Lower lobe of right lung (tissue), 2 donors: ENCODE measurements at regions not wholly inside any gene's neighbourhood (a gene's known extent, or its start where the extent isn't known, plus 50 kb on each side); places are given as distances from the start of the nearest gene placed in this dataset.

Experiments used
- ATAC-seq, 2 donors: fragments of 200-7000 bp; cut with Tn5 transposase; one replicate each; pipeline ENCODE4 v1.9.1; 2020 to 2022; ENCODE audit warnings: mild to moderate bottlenecking in 2 of 2, moderate library complexity in 2 of 2
- DNase-seq: peaks from one replicate; pipeline ENCODE4 v3.0.0-alpha.2; 2020
- H3K27ac ChIP-seq: fragments of 200-600 bp; one replicate; pipeline ENCODE4 v1.8.0; 2022
- H3K27me3 ChIP-seq: fragments of 200-600 bp; one replicate; pipeline ENCODE4 v1.8.0; 2022; ENCODE audit warnings: low read depth
- H3K36me3 ChIP-seq: fragments of 200-600 bp; one replicate; pipeline ENCODE4 v1.8.0; 2022; ENCODE audit warnings: mild to moderate bottlenecking
- H3K4me1 ChIP-seq: fragments of 200-600 bp; one replicate; pipeline ENCODE4 v1.8.0; 2022
- H3K4me3 ChIP-seq: fragments of 200-600 bp; one replicate; pipeline ENCODE4 v1.8.0; 2022; ENCODE audit warnings: mild to moderate bottlenecking
- H3K9me3 ChIP-seq: fragments of 200-600 bp; one replicate; pipeline ENCODE4 v1.8.0; 2022
- CTCF ChIP-seq: fragments of 200-600 bp; IDR thresholded peaks from one replicate; pipeline ENCODE4 v1.8.0; 2022; ENCODE audit warnings: antibody characterized with exemption, mild to moderate bottlenecking
- intact Hi-C: fragments of 100-400 bp; cut with DNase I; formaldehyde crosslinking; loops from one replicate; pipeline ENCODE4 v1.11.0; 2022
- donor health status: DM: no; HTN: yes; CAD: no; lungs with severe emphysema.

GRCh38 chr1:177632923-177633615 is 336.8 kb downstream of the SEC16B start:
- H3K4me1 ChIP-seq, result no peaks in the 10 kb centered on the region
- ATAC-seq, result no peak
- H3K27ac ChIP-seq, result no peak overlapping the region
- intact Hi-C loops, result no loop called here
- H3K36me3 ChIP-seq, result no peaks in the 10 kb centered on the region
- H3K4me3 ChIP-seq, result no peak overlapping the region
- DNase-seq, result no peak
- TF ChIP-seq CTCF, result no peak
- no peaks in the 10 kb centered on the region for H3K9me3 ChIP-seq
- H3K27me3 ChIP-seq, result no peaks in the 10 kb centered on the region

GRCh38 chr1:177631770-177632169 is 338.1 kb downstream of the SEC16B start:
- no peak for ATAC-seq
- Histone ChIP-seq H3K9me3 (no peaks in the 10 kb centered on the region), H3K27me3 (no peaks in the 10 kb centered on the region), H3K4me1 (no peaks in the 10 kb centered on the region), H3K36me3 (no peaks in the 10 kb centered on the region), H3K4me3 (no peak overlapping the region), H3K27ac (no peak overlapping the region)
- TF ChIP-seq CTCF, result no peak
- DNase-seq, result no peak
- intact Hi-C loops, result no loop called here

- ATAC-seq (no peak), DNase-seq (no peak)
- H3K9me3 ChIP-seq, result no peaks in the 10 kb centered on the region
- H3K27me3 ChIP-seq, result no peaks in the 10 kb centered on the region
- H3K4me1 ChIP-seq, result no peaks in the 10 kb centered on the region
- intact Hi-C loops, result no loop called here
- H3K27ac ChIP-seq, result no peak overlapping the region
- H3K4me3 ChIP-seq, result no peak overlapping the region
- TF ChIP-seq CTCF, result no peak
- no peaks in the 10 kb centered on the region for H3K36me3 ChIP-seq
These were observed 340.3 kb downstream of the SEC16B start for GRCh38 chr1:177629526-177629925.

- Histone ChIP-seq H3K27ac (no peak overlapping the region), H3K36me3 (no peaks in the 10 kb centered on the region), H3K4me1 (no peaks in the 10 kb centered on the region), H3K4me3 (no peak overlapping the region), H3K9me3 (no peaks in the 10 kb centered on the region), H3K27me3 (no peaks in the 10 kb centered on the region)
- DNase-seq (no peak), ATAC-seq (no peak)
- no peak for TF ChIP-seq CTCF
- intact Hi-C loops, result no loop called here
These were observed 342.5 kb downstream of the SEC16B start for GRCh38 chr1:177627148-177627910.

GRCh38 chr1:177620636-177621190 is 349.1 kb downstream of the SEC16B start:
- H3K9me3 ChIP-seq, result no peaks in the 10 kb centered on the region
- H3K4me3 ChIP-seq, result no peak overlapping the region
- ATAC-seq, result no peak
- no peak for DNase-seq
- H3K36me3 ChIP-seq, result no peaks in the 10 kb centered on the region
- intact Hi-C loops, result no loop called here
- H3K27me3 ChIP-seq, result no peaks in the 10 kb centered on the region
- no peak overlapping the region for H3K27ac ChIP-seq
- no peak for TF ChIP-seq CTCF
- no peaks in the 10 kb centered on the region for H3K4me1 ChIP-seq
